ENCODE measurements at regions not wholly inside any gene's neighbourhood (a gene's known extent, or its start where the extent isn't known, plus 50 kb on each side); places are given as distances from the start of the nearest gene placed in this dataset.

- no peaks in the 10 kb centered on the region for H3K9me3 ChIP-seq (ENCODE audit: control insufficient read depth, low read depth, low read length)
- H3K4me1 ChIP-seq (ENCODE audit: insufficient read depth, low read length), result no peaks in the 10 kb centered on the region
- H3K23ac ChIP-seq (ENCODE audit: insufficient read length, low read depth, low read length), result no peak overlapping the region
- no peak overlapping the region for H3T11ph ChIP-seq (ENCODE audit: low read length)
- no peaks in the 10 kb centered on the region for H3K36me3 Mint-ChIP-seq (ENCODE audit: insufficient read depth in 1 of 3, low read depth in 3 of 3)
- H3K14ac ChIP-seq (ENCODE audit: insufficient read depth, low read length), result no peak overlapping the region
- no peaks in the 10 kb centered on the region for H3K9me3 Mint-ChIP-seq
- no peak for TF ChIP-seq CTCF (conservative IDR thresholded peaks at IDR 0.05)
- no peak overlapping the region for H3K4ac ChIP-seq (ENCODE audit: low read depth, low read length)
- no peak overlapping the region for H4K5ac ChIP-seq (ENCODE audit: insufficient read length, low read depth, low read length)
- H4K91ac ChIP-seq (ENCODE audit: insufficient read length, low read depth, low read length), result no peak overlapping the region
- no peak overlapping the region for H2BK5ac ChIP-seq (ENCODE audit: insufficient read length, low read length)
- no peak overlapping the region for H3K27ac Mint-ChIP-seq
- no peak overlapping the region for H2BK120ac ChIP-seq (ENCODE audit: low read depth, low read length, poor library complexity, severe bottlenecking)
- H4K8ac ChIP-seq (replicated peaks; ENCODE audit: insufficient read length, low read depth, low read length), result no peak overlapping the region
- no peak overlapping the region for H2BK20ac ChIP-seq (ENCODE audit: low read depth, low read length, poor library complexity, severe bottlenecking)
- H2AFZ ChIP-seq (ENCODE audit: low read length), result no peak overlapping the region
- no CpG with 5 or more reads among the region's 4 CpGs for WGBS (ENCODE audit: extremely low coverage, insufficient read length, low lambda C conversion rate)
- H3K79me2 ChIP-seq (ENCODE audit: insufficient read depth, low read length), result no peaks in the 10 kb centered on the region
- H3K27ac ChIP-seq (ENCODE audit: insufficient read length, low read depth, low read length), result no peak overlapping the region
- no peak overlapping the region for H2BK15ac ChIP-seq (ENCODE audit: low read depth, low read length)
- no peaks in the 10 kb centered on the region for H3K23me2 ChIP-seq (ENCODE audit: insufficient read length, low read depth, low read length, poor library complexity, severe bottlenecking)
- H3K27me3 Mint-ChIP-seq (ENCODE audit: low read depth), result no peaks in the 10 kb centered on the region; the same call in 1 of the 2 replicates
- no peak overlapping the region for H3K9ac ChIP-seq (ENCODE audit: extremely low read depth, insufficient read length, low read length)
- no peaks in the 10 kb centered on the region for H3K79me1 ChIP-seq (ENCODE audit: insufficient read depth, low read depth, low read length, poor library complexity, severe bottlenecking)
- no peak overlapping the region for H3K56ac ChIP-seq (ENCODE audit: insufficient read length, low read depth, low read length)
- no peak overlapping the region for H2BK12ac ChIP-seq (ENCODE audit: insufficient read length, low read depth, low read length)
- DNase-seq, result no peak
- H3K18ac ChIP-seq (ENCODE audit: insufficient read length, low read depth, low read length), result no peak overlapping the region
- no peak overlapping the region for H3K4me2 ChIP-seq (ENCODE audit: insufficient read depth, insufficient read length, low read length)
- H3K27me3 ChIP-seq (ENCODE audit: insufficient read depth, low read length), result no peaks in the 10 kb centered on the region
- H4K20me1 ChIP-seq (ENCODE audit: control insufficient read depth, insufficient read depth, insufficient read length), result no peaks in the 10 kb centered on the region
- H3K4me1 Mint-ChIP-seq, result peaks cover 6% of the 10 kb centered on the region in 2 experiments
- no peak overlapping the region for H2AK5ac ChIP-seq (ENCODE audit: insufficient read length, low read length)
- no peak overlapping the region for H3K4me3 Mint-ChIP-seq
These were observed 376.5 kb downstream of the CDH11 start for GRCh38 chr16:64745258-64745930.

Data from H9 (cell line).